ENCODE measurements at regions not wholly inside any gene's neighbourhood (a gene's known extent, or its start where the extent isn't known, plus 50 kb on each side); places are given as distances from the start of the nearest gene placed in this dataset.

DNA sequence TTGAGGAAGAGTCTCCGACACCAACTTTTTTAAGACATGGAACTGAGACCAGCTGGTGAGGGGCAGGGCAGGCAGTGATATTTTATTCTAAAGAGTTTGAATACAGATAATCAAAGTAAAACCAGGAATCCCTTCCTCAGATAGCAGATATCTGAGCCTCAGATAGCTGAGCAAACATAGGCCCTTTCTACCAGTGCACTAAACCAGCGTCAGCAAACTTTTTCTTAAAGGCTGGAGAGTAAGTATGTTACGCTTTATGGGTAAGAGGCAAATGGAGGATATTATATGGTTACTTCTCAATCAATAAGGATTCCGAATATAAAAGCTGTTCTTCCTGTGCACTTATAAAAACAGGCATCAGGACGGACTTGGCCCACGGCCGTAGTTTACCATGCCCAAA lies 73.9 kb downstream of the WNT5A start:
- TF ChIP-seq POLR2A (IDR thresholded peaks at IDR 0.05; ENCODE audit: low read length) (no peak), GATA1 (IDR thresholded peaks at IDR 0.05; ENCODE audit: low read depth, low read length) (no peak)

Measured in erythroblast (primary cell).